SK-N-SH (cell line): ENCODE measurements at regions not wholly inside any gene's neighbourhood (a gene's known extent, or its start where the extent isn't known, plus 50 kb on each side); places are given as distances from the start of the nearest gene placed in this dataset.

Source experiments
- CTCF ChIP-seq: fragments of 200-600 bp; sonication (generic); IDR thresholded peaks from 2 replicates; pipeline ENCODE4 v1.6.1; 2017; ENCODE audit warnings: antibody characterized with exemption, mild to moderate bottlenecking, moderate library complexity
- EZH2phosphoT487 ChIP-seq: fragments of 200-600 bp; sonication (generic); IDR thresholded peaks from 2 replicates; pipeline ENCODE4 v1.6.1; 2017; ENCODE audit warnings: low read depth, mixed run types, mild to moderate bottlenecking, antibody characterized with exemption, moderate library complexity, borderline replicate concordance
- FOXM1 ChIP-seq: IDR thresholded peaks from 2 replicates; pipeline ENCODE4 v1.4.0; 2012; ENCODE audit warnings: low read depth, mild to moderate bottlenecking
- GATA2 ChIP-seq: sonication (generic); formaldehyde crosslinking; IDR thresholded peaks from 2 replicates; pipeline ENCODE4 v1.5.0; 2020; ENCODE audit warnings: mild to moderate bottlenecking, missing genetic modification reagents
- MXI1 ChIP-seq: IDR thresholded peaks from 2 replicates; pipeline ENCODE4 v1.6.1; 2012; ENCODE audit warnings: mild to moderate bottlenecking, low read depth, low read length, improper control_type of control experiment
- POLR2AphosphoS5 ChIP-seq: IDR thresholded peaks from 2 replicates; pipeline ENCODE4 v1.6.1; 2012; ENCODE audit warnings: low read depth, low read length
- RAD21 ChIP-seq: IDR thresholded peaks from 2 replicates; pipeline ENCODE4 v1.6.1; 2012; ENCODE audit warnings: mild to moderate bottlenecking, low read length
- RCOR1 ChIP-seq: fragments of 150-350 bp; IDR thresholded peaks from 2 replicates; pipeline ENCODE4 v1.6.1; 2017; ENCODE audit warnings: antibody characterized with exemption, low read length
- RFX5 ChIP-seq: IDR thresholded peaks from 2 replicates; pipeline ENCODE4 v1.6.1; 2012; ENCODE audit warnings: mild to moderate bottlenecking, improper control_type of control experiment, low read length
- USF2 ChIP-seq: fragments of 150-350 bp; IDR thresholded peaks from 2 replicates; pipeline ENCODE4 v1.6.1; 2017; ENCODE audit warnings: antibody characterized with exemption, low read length, low read depth, borderline replicate concordance
- ZBTB33 ChIP-seq: IDR thresholded peaks from 2 replicates; pipeline ENCODE4 v1.4.0; 2012; ENCODE audit warnings: low read depth, borderline replicate concordance

- TF ChIP-seq RAD21 (no peak), POLR2AphosphoS5 (no peak), ZBTB33 (no peak), RFX5 (no peak), CTCF (no peak), FOXM1 (no peak), MXI1 (no peak), EZH2phosphoT487 (no peak), GATA2 (no peak), USF2 (no peak), RCOR1 (no peak)
These were observed 146.1 kb upstream of the NOL4 start for GRCh38 chr18:34370704-34371395.
